T47D (cell line): ENCODE measurements at regions not wholly inside any gene's neighbourhood (a gene's known extent, or its start where the extent isn't known, plus 50 kb on each side); places are given as distances from the start of the nearest gene placed in this dataset.
A peak's percentile ranks its signal among the peaks of the same experiment; 100 is the strongest.

Source experiments
- DNase-seq, 2 experiments: peaks; one replicate each; pipeline versions ENCODE4 v3.0.0 to v3.0.0-alpha.2; 2011 to 2012; ENCODE audit warnings: low read depth in 1 of 2, low spot score in 1 of 2
- JUND ChIP-seq: IDR thresholded peaks from 2 replicates; pipeline ENCODE4 v1.6.1; 2012; ENCODE audit warnings: low read depth
- in situ Hi-C: cut with HindIII; loops from 2 replicates; pipeline ENCODE4 v1.10.0; 2016; ENCODE audit warnings: low sequenced_read_pairs, low pct_unique_long_range_greater_than_20kb

- DNase-seq: no peak
- in situ Hi-C loops: no loop called here
- TF ChIP-seq JUND: no peak
Measured at GRCh38 chr2:177042311-177042710, 170.3 kb upstream of the HNRNPA3 start.

- in situ Hi-C loops: no loop called here
- TF ChIP-seq JUND: no peak
Measured at GRCh38 chr2:177044671-177045070, 167.9 kb upstream of the HNRNPA3 start.

GRCh38 chr2:177048981-177049380, 163.6 kb upstream of the HNRNPA3 start:
- in situ Hi-C loops: no loop called here

More at GRCh38 chr2:177044671-177045070, 167.9 kb upstream of the HNRNPA3 start:
- no peak for DNase-seq

GRCh38 chr2:177051278-177051677, 161.3 kb upstream of the HNRNPA3 start:
- DNase-seq: no peak
- in situ Hi-C loops: no loop called here
- no peak for TF ChIP-seq JUND

More at GRCh38 chr2:177048981-177049380, 163.6 kb upstream of the HNRNPA3 start:
- no peak for TF ChIP-seq JUND
- DNase-seq: no peak

GRCh38 chr2:177052471-177052870, 160.1 kb upstream of the HNRNPA3 start:
- in situ Hi-C loops: no loop called here
- DNase-seq: no peak
- TF ChIP-seq JUND: no peak

GRCh38 chr2:177053038-177053437, 159.6 kb upstream of the HNRNPA3 start:
- TF ChIP-seq JUND: no peak
- in situ Hi-C loops: no loop called here
- DNase-seq: no peak

GRCh38 chr2:177053716-177054115, 158.9 kb upstream of the HNRNPA3 start:
- no peak for TF ChIP-seq JUND
- DNase-seq: no peak
- in situ Hi-C loops: no loop called here

GRCh38 chr2:177056481-177056929, 156.1 kb upstream of the HNRNPA3 start:
- peak in 1 of 2 experiments; percentile 15 for DNase-seq
- TF ChIP-seq JUND: no peak
- in situ Hi-C loops: no loop called here

GRCh38 chr2:177058747-177059146, 153.8 kb upstream of the HNRNPA3 start:
- no peak for TF ChIP-seq JUND
- DNase-seq: no peak
- in situ Hi-C loops: no loop called here

- in situ Hi-C loops: no loop called here
- no peak for DNase-seq
- TF ChIP-seq JUND: no peak
Measured at GRCh38 chr2:177059293-177059692, 153.3 kb upstream of the HNRNPA3 start.

- no peak for TF ChIP-seq JUND
- DNase-seq: no peak
- in situ Hi-C loops: no loop called here
Measured at GRCh38 chr2:177063331-177063730, 149.3 kb upstream of the HNRNPA3 start.

- no peak for DNase-seq
- in situ Hi-C loops: no loop called here
- TF ChIP-seq JUND: no peak
Measured at GRCh38 chr2:177064422-177064821, 148.2 kb upstream of the HNRNPA3 start.

GRCh38 chr2:177068967-177069366, 143.6 kb upstream of the HNRNPA3 start:
- in situ Hi-C loops: no loop called here
- no peak for TF ChIP-seq JUND
- no peak for DNase-seq

GRCh38 chr2:177072090-177072489, 140.5 kb upstream of the HNRNPA3 start:
- no peak for TF ChIP-seq JUND
- no peak for DNase-seq
- in situ Hi-C loops: no loop called here
